ENCODE measurements at regions not wholly inside any gene's neighbourhood (a gene's known extent, or its start where the extent isn't known, plus 50 kb on each side); places are given as distances from the start of the nearest gene placed in this dataset.
"Not testable (repeated sequence)": the region's sequence is repeated elsewhere in the genome, so short reads cannot be mapped to it uniquely, and the experiment has no call there.

- TF ChIP-seq ZBTB43 (CRISPR knock-in tag; IDR thresholded peaks at IDR 0.05); GABPB1 (CRISPR knock-in tag; IDR thresholded peaks at IDR 0.05); FOXJ3 (CRISPR knock-in tag; IDR thresholded peaks at IDR 0.05; ENCODE audit: borderline replicate concordance); SP1 (CRISPR knock-in tag; conservative IDR thresholded peaks at IDR 0.05); ATF6 (CRISPR knock-in tag; IDR thresholded peaks at IDR 0.05): not testable (repeated sequence)
These were observed 80.2 kb upstream of the NEK6 start for GRCh38 chr9:124177522-124177921.
